Amniotic stem cell (primary cell): ENCODE measurements at regions not wholly inside any gene's neighbourhood (a gene's known extent, or its start where the extent isn't known, plus 50 kb on each side); places are given as distances from the start of the nearest gene placed in this dataset.
"Not testable (repeated sequence)": the region's sequence is repeated elsewhere in the genome, so short reads cannot be mapped to it uniquely, and the experiment has no call there.

Experiments
- DNase-seq: peaks from one replicate; lab custom pipeline; 2025; lab: John Stamatoyannopoulos, UW

DNA sequence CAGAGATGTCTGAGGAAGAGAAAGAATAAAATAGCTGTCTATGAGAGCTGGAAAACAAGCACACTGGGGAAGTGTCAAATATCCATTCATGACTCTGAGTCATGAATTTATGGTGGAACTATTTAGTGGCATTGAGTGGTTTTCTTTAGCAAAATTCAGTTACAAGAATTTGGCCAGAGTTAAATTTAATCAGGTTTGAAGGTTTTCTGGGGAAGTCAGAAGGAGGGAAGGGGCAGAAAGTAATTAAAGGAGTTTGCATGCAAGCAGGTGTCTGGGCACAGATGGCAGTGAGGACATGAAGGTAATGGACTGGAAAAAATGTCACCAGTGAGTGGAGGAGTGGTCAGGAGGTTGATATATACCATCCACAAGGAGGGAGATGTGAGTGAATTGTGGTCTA, 121.9 kb upstream of the IVNS1ABP start:
- no peak for DNase-seq

DNA sequence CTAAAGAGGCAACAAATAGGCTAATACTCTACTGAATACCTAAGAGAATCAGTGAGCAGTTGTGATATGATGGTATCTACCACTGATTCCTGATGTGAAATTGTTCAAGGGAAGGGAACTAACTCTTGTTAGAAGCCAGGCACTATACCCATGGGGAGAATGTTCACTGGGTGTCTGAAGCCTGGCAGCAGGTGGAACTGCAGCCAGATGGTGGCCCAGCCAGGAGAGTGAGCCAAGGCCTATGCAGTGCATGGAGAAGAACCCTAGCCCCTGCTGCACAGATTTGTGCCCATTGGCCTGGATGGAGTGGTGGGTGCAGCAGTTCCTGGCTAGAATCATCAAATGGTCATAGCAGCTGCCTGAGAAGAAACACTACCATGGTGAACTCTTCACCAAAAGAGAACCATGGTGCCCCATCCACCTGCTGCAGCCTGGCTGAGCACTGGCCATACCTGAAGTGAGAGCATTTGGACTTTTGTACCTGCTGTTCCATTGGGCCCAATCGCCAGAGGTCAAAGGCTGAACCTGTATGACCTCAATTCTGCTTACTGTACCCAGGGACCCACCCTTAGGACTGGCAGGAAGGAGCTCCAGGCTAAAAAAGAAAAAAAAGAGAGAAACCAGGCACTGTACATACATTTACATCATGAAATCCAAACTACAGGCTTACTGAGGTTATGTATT, 118.8 kb upstream of the IVNS1ABP start:
- DNase-seq: no peak

DNA sequence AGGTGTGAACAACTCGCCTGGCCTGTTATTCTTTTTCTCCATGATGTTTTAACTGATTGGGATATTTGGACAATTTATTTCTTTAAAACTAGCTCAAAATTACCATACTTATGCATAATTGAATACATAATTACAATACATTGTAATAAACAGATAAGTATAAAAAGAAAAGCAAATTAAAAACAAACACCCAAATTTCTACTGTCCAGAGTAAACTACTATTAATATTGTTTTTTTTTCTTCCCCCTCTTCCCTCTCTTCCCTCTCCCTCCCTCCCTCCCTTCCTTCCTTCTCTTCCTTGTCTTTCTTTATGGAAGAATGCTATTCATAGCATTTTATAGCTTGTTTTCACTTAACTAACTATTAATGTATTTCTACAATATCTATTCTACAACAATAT, 117.7 kb upstream of the IVNS1ABP start:
- DNase-seq: no peak

DNA sequence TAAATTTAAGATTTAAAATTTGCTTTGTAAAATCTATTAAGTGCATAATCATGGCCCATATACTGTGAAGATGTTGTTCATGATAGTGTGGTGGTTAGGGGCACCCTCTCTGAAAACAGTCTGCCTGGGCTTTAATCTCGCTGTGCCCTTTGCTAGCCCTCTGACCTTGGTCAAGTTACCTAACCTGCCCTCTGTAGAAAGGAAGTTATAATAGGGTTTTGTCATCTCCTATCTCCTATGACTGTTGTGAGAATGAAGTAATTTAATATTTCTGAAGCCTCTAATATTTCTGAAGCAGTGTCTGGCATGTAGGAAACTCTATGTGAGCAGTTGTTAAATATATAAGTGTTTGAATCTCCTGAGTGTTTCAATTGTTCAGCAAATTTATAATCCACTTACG, 116.6 kb upstream of the IVNS1ABP start:
- no peak for DNase-seq

DNA sequence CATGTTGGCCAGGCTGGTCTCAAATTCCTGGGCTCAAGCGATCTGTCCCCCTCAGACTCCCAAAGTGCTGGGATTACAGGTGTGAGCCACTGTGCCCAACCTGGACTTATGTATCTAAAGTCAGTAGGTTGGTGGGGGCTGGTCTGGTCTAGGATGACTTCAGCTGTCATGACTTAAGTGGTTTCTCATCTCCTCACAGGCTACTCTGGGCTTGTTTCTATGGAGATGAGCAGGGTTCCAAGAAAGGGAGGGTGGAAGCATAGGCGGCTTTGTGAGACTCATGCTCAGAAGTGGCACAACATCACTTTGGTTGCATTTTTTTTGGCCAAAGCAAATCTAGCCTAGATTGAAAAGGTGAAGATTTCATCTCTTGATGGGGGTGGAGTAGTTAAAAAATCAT, 115.9 kb upstream of the IVNS1ABP start:
- no peak for DNase-seq

DNA sequence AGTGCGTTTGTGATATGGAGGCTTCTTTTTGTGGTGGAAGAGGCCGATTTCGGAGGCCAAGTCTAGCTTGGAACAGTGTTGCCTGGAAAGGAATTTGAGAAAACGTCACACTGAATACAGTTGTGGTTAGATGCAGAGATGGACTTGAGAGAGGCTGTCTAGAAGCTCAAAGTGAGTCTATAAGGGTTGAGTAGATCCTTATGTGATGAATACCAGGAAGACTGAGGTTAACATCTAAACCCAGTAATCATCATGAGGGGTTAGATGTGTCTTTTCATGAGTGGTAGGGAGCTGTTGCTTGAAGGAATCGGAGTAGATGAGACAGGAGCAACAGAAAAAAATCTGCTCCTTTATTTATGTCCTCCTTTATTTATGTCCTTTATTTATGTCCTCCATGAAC, 114.6 kb upstream of the IVNS1ABP start:
- no peak for DNase-seq

DNA sequence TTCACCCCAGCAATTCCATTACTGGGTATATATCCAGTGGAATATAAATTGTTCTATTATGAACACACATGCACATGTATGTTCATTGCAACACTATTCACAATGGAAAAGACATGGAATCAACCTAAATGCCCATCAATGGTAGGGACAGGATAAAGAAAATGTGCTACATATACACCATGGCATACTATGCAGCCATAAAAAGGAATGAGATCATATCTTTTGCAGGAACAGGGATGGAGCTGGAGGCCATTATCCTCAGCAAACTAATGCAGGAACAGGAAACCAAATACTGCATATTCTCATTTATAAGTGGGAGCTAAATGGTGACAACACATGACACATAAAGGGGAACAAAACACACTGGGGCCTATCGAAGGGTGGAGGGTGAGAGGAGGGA, 112.6 kb upstream of the IVNS1ABP start:
- DNase-seq: not testable (repeated sequence)

DNA sequence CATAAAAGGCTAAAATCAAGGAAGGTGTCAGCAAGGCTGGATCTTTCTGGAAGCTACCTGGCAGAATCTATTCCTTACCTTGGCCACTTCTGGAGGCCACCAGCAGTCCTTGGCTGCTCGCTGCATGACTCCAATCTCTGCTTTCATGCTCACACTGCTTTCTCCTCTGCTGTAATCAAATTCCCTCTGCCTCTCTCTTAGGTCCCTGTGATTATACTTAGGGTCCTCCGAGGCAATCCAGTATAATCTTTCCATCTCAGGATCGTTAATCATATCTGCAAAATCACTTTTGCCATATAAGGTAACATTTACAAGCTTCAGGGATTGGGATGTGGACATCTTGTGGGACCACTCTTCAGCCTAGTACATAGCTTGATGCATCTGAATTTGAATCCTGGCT, 110.7 kb upstream of the IVNS1ABP start:
- DNase-seq: no peak

DNA sequence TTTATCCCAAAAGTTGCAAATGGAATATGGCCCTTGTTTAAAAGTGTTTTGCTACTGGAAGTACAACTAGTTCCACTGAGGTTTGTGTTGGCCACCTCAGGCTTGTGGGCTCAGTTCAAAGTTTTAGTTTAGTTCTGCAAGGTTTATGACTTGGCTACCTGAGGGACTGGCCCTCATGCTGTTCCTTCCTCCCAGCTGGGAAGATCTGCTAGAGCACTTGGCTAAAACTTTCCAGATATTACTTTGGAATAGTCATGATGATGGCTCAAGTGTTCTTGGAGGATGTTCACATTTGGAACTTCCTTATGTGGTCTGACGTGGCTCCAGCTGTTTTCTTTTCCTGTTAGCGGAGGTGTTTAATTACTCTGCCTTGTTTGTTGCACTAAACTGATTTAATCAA, 110.2 kb upstream of the IVNS1ABP start:
- DNase-seq: no peak

DNA sequence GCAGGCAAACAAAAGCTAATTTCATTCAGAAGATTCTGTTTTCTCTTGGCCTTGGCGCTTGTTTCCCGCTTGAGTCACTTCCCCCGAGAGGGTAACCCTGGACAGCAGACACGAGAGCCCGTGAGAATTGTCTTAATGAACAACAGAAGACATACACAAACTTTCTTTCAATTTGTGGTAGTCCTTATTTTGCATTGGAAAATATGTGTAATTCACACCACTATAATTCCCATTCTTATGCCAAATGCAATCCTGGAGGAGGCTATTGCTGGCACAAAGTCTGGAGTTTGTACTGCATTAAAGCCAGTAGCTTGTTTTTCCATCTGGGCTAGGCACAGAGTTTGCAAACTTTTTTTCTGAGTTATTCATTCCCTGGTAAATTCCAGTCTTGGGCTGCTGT, 109.8 kb upstream of the IVNS1ABP start:
- peak; percentile 5 for DNase-seq

DNA sequence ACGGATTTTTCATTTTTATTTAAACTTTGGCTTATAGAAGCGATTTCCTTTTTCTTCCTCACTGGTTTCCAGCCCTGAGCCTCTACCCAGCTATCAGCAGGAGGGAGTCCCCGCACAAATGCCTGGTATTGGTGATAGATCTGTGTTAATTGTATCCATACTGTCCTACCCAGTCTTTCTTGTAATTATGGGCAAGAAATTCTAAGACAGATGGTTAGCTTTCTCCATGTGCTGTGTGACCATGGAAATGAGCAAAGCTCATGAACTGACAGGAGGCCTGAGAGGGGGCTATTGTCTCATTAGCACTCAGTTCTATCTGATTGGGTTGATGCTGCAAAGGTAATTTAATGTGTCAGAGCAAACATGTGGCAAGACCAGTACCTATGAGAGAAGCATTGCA, 108.1 kb upstream of the IVNS1ABP start:
- DNase-seq: no peak

DNA sequence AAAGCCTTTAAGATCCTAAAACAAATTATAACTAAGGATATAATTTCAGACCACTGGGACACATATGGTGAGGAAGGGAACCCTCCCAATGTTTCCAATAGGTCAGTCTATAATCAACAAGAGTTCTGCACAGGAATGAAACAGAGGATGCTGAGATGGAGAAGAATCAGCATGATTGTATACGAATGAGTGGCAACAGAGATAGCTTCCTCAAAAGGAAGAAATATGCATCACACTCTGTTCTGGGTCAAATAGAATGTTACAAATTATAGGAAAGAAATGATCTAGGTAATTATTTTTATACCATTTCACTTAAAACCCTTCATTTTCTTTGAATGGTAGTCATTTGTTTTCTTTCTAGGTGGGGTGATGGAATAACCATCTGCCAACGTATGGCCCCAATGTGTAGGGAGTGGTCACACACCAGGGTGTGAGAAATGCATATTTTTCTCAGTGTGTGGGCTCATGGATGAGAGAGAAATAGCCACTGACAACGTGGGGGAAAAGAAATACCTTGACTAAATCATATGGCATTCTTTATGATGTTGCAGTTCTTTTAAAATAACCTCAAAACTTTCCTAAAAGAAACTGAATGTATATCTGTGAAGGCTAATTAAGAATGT, 104.6 kb upstream of the IVNS1ABP start:
- no peak for DNase-seq

DNA sequence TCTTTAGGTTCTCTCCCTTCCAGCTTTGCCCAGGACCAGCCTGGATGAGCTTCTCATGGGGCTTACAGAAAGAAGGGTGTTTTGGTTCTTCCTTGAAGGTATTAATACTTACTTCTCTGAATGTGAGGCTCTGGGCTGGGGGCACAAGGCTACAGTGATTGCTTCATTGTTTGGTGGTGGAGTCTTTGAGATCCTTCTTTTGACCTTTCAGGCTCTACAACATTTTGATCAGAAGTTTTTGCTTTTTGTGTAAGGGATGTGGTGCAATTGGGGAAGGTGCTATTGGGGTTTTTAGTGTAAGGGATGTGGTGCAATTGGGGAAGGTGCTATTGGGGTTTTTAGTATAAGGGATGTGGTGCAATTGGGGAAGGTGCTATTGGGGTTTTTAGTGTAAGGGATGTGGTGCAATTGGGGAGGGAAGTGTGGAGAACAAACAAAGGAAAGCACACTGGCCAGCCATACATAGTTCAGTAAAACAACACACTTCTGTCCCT, 103.6 kb upstream of the IVNS1ABP start:
- DNase-seq: no peak

DNA sequence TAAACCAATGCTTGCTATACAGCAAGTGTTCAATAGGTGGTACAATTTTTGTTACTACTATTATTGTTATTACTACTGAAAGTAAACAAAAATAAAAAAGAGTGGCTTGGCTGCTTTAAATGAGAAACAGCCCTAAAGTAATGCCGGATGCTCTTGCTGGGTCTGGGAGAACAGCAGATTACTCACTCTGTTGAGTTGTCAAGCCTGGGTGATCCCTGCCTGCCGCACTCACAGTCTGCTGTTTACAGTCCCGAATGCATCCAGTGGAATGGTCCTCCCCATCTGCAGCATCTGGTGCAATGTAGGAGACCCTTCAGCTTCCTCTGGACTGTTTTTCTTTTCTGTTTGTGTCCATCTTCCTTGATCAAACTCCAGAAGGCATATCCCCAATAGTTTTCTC, 102.7 kb upstream of the IVNS1ABP start:
- no peak for DNase-seq

DNA sequence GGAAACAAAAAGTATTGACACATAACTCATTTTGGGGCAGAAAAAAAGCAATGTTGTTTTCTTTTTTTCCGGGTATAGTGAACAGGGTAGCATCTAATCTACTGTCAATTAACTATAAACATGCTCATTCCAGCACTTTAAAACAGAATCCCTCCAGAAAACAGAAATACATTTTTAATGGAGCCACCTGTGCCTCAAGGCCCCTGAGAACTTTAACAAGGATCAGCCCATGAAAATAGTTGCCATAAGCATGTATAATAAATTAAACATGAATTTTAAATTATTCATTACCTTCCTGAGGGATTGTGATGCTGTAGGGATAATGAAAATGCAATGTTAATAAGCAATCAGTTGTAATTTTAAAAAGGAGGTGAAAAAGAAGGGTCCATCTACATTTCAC, 101.4 kb upstream of the IVNS1ABP start:
- no peak for DNase-seq

DNA sequence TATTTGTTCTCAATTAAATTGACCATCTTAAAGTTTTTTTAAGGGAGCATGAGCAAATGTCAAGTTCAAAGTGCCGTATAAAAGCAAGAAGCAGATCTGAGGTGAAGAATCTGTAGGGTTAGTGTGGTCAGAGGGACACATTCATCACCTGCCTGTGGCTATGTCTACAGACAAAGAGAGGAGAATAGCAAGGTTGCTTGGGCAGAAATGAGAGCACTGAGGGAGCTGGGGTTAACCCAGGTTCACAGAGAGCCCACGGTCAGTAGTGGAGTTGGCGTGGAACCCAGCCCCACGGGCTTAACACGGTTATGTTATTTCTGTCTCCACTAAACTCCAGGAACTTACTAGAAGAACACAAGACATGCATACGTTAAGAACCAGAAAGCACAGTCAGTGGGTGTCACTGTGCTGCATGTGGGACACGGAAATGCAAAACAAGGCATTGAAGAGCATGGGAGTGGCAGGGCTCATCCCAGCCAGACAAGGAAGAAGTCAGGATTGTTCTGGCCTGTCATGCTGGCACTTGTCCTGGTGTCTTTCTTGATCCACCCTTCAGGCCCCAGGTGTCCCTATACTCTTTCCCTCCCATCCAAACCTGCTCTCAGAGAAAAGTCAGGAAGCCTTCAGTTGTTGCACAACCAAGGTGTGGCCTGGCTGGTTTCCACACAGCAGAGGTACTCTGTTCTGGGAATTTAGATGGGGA, 95.5 kb upstream of the IVNS1ABP start:
- no peak for DNase-seq

DNA sequence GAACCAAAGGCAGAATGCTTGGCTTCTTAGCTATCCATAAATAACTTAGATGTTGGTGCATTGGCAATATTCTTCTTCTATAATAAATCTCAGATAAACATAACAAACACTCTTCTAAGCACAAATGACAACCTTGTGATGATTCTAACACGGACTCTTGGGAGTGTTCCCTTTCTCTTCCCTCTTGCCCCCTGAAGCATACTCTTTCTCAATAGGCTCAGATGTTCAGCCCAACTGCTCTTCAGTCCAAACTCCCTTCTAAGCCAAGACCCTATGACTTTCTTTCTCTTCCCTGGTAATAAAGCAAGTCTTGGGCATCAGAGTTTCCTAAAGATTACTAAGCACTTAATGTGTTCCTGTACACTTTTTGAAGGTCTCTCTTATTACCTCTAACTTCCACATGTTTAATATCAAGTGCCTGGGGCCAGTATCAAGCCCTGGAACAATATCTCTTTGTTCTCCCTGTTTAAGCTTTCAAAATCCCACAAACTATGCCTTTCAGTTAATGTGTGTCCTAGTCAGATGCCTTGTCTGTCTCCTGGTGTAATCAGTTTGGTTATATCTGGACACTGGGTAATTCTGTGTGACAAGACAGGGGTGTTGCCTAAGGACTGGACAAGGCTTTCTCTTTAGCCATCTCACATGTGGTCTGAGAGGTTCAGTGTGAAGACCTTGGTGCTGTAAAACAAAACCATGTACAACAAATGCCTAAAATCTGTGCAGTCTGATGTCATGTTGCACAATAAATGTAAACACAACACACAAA, 92.9 kb upstream of the IVNS1ABP start:
- no peak for DNase-seq

DNA sequence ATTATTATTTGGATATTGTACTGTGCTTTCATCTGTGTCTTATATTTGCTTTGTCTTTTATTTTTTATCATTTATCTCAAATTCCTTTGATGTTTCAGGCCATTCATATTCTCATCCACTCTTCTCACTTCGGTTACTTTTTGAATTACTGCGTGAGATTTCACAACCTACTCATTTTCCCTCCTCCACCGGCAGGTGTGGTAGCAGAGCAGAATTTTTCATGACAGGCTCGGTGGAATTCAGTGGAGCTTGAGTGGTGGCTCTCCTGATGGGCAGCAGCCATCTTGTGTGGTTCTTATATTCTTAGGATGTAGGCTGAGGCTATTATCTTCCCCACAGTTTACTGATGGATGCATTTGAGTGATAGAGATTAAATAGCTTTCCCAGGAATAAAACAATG, 92.3 kb upstream of the IVNS1ABP start:
- no peak for DNase-seq

DNA sequence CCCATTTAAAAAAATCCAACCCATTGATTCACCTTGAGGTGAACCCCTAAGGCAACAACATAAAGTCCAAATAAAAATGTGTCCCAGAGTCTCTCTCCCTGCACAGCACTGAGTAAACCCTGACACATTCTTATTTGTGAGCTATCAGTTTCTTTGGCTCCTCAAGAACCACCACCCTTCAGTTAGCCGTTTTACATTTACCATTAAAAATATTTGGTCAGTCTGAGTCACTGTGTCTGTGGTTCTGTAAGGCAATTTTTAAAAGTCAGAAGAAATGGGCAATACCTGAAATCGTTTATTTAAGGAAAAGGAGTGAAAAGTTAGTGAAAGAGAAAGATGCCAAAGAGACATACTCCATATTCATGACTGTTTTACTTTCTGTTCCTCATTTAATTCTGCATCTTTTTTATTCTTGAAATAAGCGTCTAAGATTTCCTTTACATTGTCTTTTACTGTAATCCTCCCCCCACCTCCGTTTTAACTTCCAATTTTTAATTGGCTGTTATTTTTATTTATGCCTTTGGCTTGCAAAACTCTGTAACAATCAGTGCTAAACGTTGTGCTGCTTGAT, 91.7 kb upstream of the IVNS1ABP start:
- no peak for DNase-seq

DNA sequence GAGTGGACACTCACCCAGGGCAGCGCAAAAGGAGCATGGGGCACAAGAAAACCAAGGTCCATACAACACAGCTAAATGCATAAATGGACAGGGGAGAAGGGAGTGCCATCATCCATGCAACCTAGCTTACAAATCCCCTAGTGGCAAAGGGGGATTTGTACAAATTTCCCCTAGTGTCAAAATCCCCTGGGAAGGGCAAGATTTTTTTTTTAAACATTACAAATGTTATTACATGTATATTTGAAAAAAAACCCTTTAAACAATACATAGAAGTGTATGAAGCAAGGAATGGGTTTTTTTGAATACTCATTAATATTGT, 89.6 kb upstream of the IVNS1ABP start:
- DNase-seq: no peak

DNA sequence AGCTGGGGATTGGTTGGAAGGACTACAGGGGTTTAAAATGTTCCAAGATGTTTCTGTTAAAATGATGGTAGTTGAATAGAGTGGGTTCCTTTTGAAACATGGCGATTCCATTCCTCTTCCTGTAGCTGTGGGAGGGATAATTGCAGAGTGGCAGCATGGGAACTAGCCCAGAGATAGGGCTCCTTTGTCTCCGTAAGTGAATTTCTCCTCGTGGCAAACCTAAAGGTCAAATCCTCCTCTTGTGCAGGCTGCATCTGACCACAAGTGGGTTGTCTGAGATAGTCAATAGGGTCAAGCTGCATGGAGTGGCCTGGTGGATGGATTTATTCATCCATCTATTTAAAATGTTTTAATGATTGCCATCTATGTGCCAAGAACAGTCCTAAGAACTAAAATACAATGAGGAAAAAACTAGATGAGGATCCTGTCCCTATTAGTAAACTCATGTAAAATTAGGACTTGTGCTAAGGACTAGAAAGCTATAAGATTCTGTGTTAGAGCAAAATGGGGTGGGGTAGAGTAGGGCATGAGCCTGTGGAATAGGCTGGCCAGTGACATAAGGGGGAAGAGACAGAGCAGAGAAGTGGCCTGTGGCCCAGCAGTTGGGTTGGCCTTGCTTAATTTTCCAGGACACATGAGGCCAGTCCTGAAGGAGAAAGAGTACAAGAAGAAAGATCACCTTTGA, 89.1 kb upstream of the IVNS1ABP start:
- DNase-seq: no peak
